Mucosa of rectum (tissue), 2 donors: ENCODE measurements at regions not wholly inside any gene's neighbourhood (a gene's known extent, or its start where the extent isn't known, plus 50 kb on each side); places are given as distances from the start of the nearest gene placed in this dataset.
"Not testable (repeated sequence)": the region's sequence is repeated elsewhere in the genome, so short reads cannot be mapped to it uniquely, and the experiment has no call there.

Experiments
- H3K27ac ChIP-seq, 2 donors: one replicate each; pipeline ENCODE4 v1.7.0; 2013; ENCODE audit warnings: inconsistent platforms in 2 of 2, low read depth in 2 of 2, low read length in 2 of 2
- H3K27me3 ChIP-seq, 2 donors: one replicate each; pipeline ENCODE4 v1.7.0; 2013; ENCODE audit warnings: low read length in 2 of 2; ENCODE audit not compliant: control insufficient read depth in 2 of 2, insufficient read depth in 2 of 2
- H3K36me3 ChIP-seq, 2 donors: one replicate each; pipeline ENCODE4 v1.7.0; 2013; ENCODE audit warnings: low read length in 2 of 2; ENCODE audit not compliant: control insufficient read depth in 2 of 2, insufficient read depth in 2 of 2
- H3K4me1 ChIP-seq, 2 donors: one replicate each; pipeline ENCODE4 v1.7.0; 2013; ENCODE audit warnings: low read length in 2 of 2, mild to moderate bottlenecking in 1 of 2; ENCODE audit not compliant: control insufficient read depth in 2 of 2, insufficient read depth in 2 of 2
- H3K4me3 ChIP-seq, 2 donors: one replicate each; pipeline ENCODE4 v1.7.0; 2013; ENCODE audit warnings: low read length in 2 of 2
- H3K9ac ChIP-seq, 2 donors: one replicate each; pipeline ENCODE4 v1.7.0; 2013; ENCODE audit warnings: low read length in 2 of 2, low read depth in 1 of 2, mild to moderate bottlenecking in 1 of 2
- H3K9me3 ChIP-seq, 2 donors: one replicate each; pipeline ENCODE4 v1.7.0; 2013; ENCODE audit warnings: low read length in 2 of 2; ENCODE audit not compliant: control insufficient read depth in 2 of 2
- donor health status: healthy.
- donor health status: Normal muscosa, but diverticular disease.

DNA sequence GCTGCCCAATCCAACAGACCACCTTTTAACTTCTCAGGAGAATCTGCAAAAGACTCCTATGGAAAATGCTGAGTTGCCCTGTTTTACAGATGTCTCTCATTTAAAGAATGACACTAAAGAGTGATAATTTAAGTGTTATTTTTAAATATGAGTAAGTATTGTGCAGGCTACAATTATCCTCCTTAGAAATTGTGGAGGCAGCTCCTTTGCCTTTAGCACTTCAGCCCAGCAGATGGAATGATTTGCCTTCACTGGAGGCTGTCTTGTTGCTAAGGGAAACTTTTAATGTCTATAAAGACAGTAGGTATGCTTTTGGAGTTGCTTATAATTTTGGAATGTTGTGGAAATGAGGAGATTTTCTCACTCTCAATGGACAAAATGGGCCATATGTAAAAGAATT lies 1345.5 kb downstream of the NCAM2 start:
- Histone ChIP-seq H3K9me3 (peaks cover 0 to 2% of the 10 kb centered on the region in 2 donors), H3K27me3 (no peaks in the 10 kb centered on the region), H3K4me1 (no peaks in the 10 kb centered on the region), H3K9ac (no peak overlapping the region), H3K4me3 (no peak overlapping the region), H3K36me3 (no peaks in the 10 kb centered on the region), H3K27ac (no peak overlapping the region)

DNA sequence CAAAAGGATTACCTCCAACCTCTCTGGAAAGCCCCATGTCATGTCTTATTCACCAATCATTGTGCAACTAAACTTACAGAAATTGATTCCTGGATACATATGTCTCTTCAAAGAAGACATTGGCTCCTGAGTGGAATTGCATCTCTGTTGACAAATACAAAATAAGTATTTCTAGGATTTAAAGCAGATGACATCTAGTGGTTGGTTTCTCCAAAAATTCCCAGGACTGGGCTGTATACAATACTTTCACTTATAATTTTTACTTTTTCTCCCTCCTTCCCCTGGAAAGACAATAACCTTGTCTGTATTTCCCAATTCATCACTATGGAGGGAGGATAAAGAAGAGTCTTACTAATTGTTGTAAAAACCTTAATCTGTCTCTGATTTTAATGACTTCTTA lies 1347.4 kb downstream of the NCAM2 start:
- H3K4me1 ChIP-seq, result no peaks in the 10 kb centered on the region
- H3K27me3 ChIP-seq, result no peaks in the 10 kb centered on the region
- no peaks in the 10 kb centered on the region for H3K36me3 ChIP-seq
- H3K4me3 ChIP-seq, result no peak overlapping the region
- H3K9ac ChIP-seq, result no peak overlapping the region
- peaks cover 0 to 2% of the 10 kb centered on the region in 2 donors for H3K9me3 ChIP-seq
- H3K27ac ChIP-seq, result no peak overlapping the region

DNA sequence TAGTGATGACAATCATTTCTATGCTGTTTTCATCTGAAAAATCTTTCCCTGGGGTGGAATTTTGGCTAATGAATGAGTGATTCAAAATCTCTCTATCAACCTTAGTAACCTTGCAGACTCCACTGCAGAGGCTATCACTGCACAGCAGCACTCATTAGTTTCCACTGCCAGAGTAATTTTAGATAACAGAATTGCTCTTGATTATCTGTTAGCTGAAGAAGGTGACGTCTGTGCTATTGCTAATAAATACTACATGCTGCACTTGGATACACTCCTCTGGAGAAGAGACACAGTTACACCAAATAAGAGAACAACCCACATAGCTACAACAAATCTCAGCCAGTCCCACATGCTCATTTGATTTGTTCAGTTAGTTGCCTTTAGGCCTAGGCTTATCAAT lies 1348.4 kb downstream of the NCAM2 start:
- no peak overlapping the region for H3K9ac ChIP-seq
- H3K4me1 ChIP-seq, result no peaks in the 10 kb centered on the region
- H3K9me3 ChIP-seq, result no peaks in the 10 kb centered on the region
- H3K27ac ChIP-seq, result no peak overlapping the region
- no peaks in the 10 kb centered on the region for H3K27me3 ChIP-seq
- H3K36me3 ChIP-seq, result no peaks in the 10 kb centered on the region
- no peak overlapping the region for H3K4me3 ChIP-seq

DNA sequence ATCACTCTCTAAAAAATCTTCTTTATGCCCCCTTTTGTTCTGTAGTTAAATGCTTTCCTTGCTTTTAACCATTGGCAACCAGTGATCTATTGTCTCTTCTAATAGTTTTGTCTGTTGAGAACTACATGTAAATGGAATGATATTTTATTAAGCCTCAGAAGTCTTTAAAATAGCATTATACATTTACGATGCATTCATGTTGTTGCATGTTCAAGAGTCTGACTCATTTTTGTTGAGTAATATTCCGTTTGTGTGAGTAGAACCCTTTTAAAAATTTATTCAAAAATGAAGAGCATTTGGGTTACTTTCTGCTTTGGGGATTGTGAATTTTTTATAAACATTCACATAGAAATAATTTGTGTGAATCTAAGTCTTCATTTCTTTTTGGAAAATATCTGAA lies 1352.9 kb downstream of the NCAM2 start:
- no peak overlapping the region for H3K9ac ChIP-seq

DNA sequence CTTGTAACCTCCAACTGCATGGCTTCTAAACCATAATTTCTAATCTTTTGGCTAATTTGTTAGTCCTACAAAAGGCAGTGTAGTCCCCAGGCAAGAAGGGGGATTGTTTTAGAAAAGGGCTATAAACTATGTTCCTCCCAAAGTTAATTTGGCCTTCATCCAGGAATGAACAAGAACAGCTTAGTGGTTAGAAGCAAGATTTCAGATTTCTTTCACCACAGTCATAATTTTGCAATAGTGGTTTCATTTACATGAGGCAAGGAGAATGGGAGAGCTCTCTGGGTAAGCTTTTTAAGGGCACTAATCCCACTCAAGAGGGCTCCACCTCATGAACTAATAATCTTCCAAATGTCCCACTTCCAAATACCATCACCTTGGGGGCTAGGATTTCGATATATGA lies 1353.9 kb downstream of the NCAM2 start:
- H3K9ac ChIP-seq, result no peak overlapping the region
- H3K27ac ChIP-seq, result no peak overlapping the region
- no peaks in the 10 kb centered on the region for H3K9me3 ChIP-seq
- no peaks in the 10 kb centered on the region for H3K27me3 ChIP-seq
- no peak overlapping the region for H3K4me3 ChIP-seq
- no peaks in the 10 kb centered on the region for H3K4me1 ChIP-seq
- H3K36me3 ChIP-seq, result no peaks in the 10 kb centered on the region

More for the DNA sequence above, 1352.9 kb downstream of the NCAM2 start:
- no peaks in the 10 kb centered on the region for H3K4me1 ChIP-seq
- H3K27me3 ChIP-seq, result no peaks in the 10 kb centered on the region
- H3K27ac ChIP-seq, result no peak overlapping the region
- no peaks in the 10 kb centered on the region for H3K9me3 ChIP-seq
- no peaks in the 10 kb centered on the region for H3K36me3 ChIP-seq
- no peak overlapping the region for H3K4me3 ChIP-seq

DNA sequence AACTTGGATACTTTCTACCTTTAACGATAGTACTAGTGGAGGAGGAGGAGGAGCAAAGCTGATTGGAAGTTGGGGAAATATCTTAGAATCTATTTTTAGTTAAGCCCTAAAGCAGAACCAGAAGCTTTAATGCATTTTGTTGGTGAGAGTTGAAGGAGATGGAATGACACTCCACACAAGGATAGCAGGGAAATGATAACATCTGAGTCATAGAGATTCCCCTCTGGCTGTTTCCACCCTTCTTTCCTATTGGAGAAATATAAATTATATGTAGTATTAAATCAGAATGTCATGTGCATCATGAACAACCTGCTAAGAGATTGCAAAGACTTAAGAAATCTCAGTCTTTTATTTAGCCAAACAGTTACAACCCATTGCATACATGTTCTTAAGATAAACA lies 1357.7 kb downstream of the NCAM2 start:
- no peak overlapping the region for H3K27ac ChIP-seq
- H3K4me3 ChIP-seq, result no peak overlapping the region
- H3K36me3 ChIP-seq, result no peaks in the 10 kb centered on the region
- H3K9ac ChIP-seq, result no peak overlapping the region
- no peaks in the 10 kb centered on the region for H3K4me1 ChIP-seq
- H3K9me3 ChIP-seq, result no peaks in the 10 kb centered on the region
- no peaks in the 10 kb centered on the region for H3K27me3 ChIP-seq

DNA sequence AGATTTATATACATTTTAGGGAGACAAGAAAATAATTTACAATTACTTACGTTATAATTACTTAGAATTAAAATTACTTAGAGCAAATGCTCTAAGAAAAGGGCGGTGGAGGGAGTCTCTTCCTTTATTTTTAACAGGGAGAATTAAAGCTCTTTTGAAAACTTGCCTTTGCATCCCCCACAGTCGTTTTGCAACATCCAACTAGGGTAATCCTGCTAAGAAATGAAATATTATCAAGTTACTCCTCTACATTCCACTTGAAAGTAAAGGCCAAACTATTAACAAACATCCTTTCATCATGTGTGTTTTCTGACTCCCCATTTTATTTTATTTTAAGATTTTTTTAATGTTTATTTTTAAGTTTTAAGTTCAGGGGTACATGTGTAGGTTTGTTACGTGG lies 1358.5 kb downstream of the NCAM2 start:
- Histone ChIP-seq H3K36me3 (no peaks in the 10 kb centered on the region), H3K9ac (no peak overlapping the region)

DNA sequence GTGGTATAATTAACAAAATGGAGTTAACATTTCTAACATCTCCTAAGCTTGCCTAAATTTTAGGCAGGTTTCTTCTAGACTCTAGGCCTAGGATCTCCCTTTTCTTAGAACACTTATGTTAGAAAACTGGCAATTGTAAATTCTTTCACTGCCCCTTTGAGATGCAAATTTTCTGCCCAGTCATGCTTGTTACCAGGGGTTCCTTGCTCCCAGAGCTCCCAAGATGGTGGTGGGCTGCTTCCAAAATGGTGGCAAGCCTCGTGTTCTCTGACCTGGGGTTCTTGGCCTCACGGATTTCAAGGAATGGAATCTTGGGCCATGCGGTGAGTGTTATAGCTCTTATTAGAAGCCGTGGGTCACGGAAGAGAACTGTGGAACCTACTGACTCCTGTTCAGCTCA lies 1361.4 kb downstream of the NCAM2 start:
- H3K36me3 ChIP-seq, H3K27ac ChIP-seq, H3K4me3 ChIP-seq, H3K4me1 ChIP-seq, H3K9ac ChIP-seq, H3K9me3 ChIP-seq, H3K27me3 ChIP-seq: not testable (repeated sequence)

More for the DNA sequence above, 1358.5 kb downstream of the NCAM2 start:
- no peaks in the 10 kb centered on the region for H3K4me1 ChIP-seq
- H3K9me3 ChIP-seq, result peaks cover 0 to 2% of the 10 kb centered on the region in 2 donors
- no peaks in the 10 kb centered on the region for H3K27me3 ChIP-seq
- no peak overlapping the region for H3K27ac ChIP-seq
- no peak overlapping the region for H3K4me3 ChIP-seq

DNA sequence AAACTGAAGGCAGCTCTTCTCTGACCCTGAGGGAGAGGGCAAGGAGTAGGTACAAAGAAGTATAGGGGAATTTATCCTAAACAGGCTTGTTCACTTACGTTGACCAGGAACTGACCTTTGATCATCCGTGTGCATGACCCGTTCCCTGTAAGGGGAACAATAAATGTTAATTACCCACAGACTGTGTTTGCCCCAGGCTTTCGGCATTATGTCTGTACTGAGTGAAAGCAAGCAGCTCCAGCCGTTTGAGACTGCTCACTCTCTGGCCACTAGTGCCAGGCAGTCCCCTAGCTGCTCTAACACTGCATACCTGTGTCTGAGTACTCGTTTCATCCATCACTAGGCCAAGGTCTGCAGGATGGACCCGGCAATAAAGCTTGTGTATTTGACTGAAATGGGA lies 1365.3 kb downstream of the NCAM2 start:
- Histone ChIP-seq H3K4me3 (no peak overlapping the region), H3K27ac (no peak overlapping the region), H3K27me3 (no peaks in the 10 kb centered on the region), H3K9me3 (peaks cover 0 to 4% of the 10 kb centered on the region in 2 donors), H3K36me3 (no peaks in the 10 kb centered on the region), H3K4me1 (no peaks in the 10 kb centered on the region), H3K9ac (no peak overlapping the region)

DNA sequence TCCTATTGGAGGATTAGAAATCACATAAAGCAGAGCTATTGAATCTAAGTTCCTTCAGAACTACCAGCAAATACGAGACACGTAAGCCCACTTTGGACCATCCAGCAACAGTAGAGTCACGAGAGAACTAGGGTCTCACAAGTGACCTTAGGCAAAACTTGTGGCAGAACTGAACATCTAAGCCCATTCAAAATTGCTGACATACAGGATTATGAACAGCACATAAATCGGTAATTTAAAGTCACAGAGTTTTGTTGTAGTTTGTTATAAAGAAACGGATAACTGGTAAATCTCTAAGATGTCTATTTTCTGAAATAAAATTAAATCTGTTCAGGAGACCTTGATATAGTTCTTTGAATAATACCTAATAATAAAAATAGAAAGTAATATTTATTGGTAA lies 1366.0 kb downstream of the NCAM2 start:
- H3K36me3 ChIP-seq, result no peaks in the 10 kb centered on the region
- H3K4me1 ChIP-seq, result no peaks in the 10 kb centered on the region
- H3K9ac ChIP-seq, result no peak overlapping the region
- no peak overlapping the region for H3K4me3 ChIP-seq
- H3K27ac ChIP-seq, result no peak overlapping the region
- H3K9me3 ChIP-seq, result peaks cover 0 to 4% of the 10 kb centered on the region in 2 donors
- no peaks in the 10 kb centered on the region for H3K27me3 ChIP-seq
